Middle frontal gyrus (tissue), 1 donor: ENCODE measurements at regions not wholly inside any gene's neighbourhood (a gene's known extent, or its start where the extent isn't known, plus 50 kb on each side); places are given as distances from the start of the nearest gene placed in this dataset.

Source experiments
- DNase-seq: peaks from one replicate; pipeline ENCODE4 v3.0.0-alpha.2; 2015; ENCODE audit warnings: low spot score; ENCODE audit errors: extremely low spot score

DNA sequence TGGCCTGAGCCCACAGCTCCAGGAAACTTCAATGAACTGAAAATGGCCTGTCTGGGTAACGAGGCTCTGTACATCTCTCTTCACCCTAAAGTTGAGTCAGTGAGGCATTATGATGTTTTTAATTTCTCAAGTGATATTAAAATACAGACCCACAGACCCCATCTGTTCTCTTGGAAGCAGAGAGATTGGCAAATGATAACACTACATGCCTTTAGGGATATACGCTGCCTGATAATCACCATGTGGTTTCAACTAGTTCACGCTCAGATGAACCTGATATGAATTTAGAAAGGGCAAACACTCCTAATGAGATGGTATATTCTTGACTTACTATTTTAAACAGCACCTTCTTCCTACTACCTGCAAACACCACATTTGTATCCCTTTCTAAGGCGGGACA lies 127.5 kb downstream of the RFC3 start:
- no peak for DNase-seq

DNA sequence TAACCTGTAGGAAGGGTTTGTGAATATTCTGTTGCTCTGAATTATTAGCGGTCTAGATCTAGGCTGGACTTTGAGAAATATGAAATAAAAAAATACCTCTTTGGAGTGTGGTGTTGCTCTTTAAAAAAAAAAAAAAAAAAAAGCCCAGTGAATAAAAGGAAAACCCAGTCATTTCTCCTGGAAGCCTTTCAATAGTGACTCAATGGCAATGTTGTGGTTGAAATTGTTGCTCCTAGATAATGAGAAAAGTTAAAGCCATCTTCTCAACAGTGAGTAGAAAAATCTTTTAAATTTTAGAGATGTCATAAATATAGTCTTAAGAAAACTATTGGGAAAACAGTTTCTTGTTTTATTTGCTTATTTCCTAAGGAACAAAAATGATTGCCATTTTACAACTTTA lies 135.3 kb downstream of the RFC3 start:
- no peak for DNase-seq

DNA sequence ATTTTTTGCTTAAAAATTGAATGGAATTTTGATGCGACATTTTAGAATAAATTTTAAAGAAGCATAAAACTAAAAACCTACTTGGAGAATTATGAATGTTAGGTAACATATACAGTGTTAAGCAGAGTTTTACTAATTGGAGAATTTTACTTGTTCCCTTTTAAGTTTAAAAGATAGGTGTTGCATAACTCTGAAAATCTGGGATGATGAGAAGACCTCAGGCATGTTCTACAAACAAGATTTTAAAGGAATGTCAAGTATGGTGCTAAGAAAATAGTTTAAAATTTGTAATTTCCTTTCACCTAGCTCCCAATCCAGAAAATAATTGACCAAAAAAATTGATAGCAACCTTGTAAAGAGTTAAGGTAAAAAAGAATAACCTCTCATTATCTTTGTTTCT lies 135.8 kb downstream of the RFC3 start:
- no peak for DNase-seq

DNA sequence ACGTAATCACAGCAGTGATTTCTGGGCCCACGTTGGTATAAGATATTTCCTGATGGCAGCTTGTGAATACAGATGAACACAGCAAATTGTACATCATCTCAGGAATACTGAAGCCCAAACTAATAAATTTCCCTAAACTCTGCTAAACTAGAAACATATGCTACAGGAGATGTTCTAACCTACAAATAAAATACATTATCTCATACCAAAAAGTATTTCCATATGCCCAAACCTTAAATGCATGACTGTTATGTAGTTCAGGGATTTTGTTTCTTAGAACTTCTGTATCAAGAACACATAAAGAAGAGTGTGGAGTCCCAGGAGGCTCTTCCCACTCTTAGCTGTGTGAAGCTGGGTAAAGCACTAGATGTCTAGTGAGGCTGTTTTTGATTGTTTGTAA lies 138.4 kb downstream of the RFC3 start:
- DNase-seq, result no peak

DNA sequence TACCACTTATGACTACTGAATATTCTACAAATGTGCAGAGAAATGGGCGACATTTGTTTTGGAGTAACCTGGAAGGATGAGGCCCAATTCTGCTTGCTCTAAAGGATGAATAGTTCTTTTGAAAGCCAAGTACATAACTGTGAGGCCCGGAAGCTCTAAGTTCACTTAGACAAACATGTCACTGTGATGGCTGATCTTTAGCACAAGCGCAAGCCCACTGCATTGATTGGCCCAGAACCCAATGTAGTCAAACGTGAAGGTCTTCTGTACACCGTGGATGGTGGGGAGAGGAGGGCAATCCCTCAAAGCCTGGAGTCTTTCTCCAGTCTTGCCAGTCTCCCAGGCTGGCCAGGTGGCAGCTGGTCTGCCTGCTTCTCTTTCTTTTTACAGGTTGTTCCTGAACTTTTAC lies 139.6 kb downstream of the RFC3 start:
- DNase-seq, result no peak

DNA sequence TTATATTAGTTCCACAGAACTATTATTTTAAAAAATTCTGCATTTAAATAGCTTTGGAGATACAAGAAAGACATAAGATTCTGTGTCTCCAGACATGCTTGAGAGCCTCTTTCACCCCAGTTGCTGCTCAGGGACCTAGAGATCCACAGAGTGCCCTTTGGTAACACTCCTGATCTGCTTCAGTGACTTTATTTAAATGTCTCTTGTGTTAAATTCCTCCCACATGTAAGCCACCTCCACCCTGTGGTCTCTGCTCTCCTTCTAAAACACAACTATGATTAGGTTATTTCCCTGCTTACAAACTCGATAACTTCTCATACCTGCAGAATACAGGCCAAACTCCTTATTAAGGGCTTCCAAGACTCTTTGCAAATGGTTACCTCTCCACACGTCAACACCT lies 141.0 kb downstream of the RFC3 start:
- no peak for DNase-seq

DNA sequence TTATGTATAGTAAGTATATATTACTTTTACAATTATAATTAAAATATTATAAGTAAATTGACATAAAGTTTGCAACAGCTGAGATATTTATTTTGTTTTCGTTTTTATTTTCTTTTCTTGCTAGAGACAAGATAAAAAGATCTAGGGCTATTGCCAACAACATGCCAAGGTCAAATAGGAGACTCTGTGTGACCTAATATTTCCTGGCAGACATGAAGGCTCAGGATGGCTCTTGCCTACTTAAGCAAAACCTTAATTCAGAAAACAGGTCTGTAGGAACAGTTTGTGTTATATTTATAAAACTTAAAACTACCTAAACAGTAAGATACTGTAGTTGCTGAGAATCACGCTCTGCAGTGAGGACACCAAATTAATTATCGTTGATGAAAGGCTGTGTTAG lies 145.2 kb downstream of the RFC3 start:
- no peak for DNase-seq

DNA sequence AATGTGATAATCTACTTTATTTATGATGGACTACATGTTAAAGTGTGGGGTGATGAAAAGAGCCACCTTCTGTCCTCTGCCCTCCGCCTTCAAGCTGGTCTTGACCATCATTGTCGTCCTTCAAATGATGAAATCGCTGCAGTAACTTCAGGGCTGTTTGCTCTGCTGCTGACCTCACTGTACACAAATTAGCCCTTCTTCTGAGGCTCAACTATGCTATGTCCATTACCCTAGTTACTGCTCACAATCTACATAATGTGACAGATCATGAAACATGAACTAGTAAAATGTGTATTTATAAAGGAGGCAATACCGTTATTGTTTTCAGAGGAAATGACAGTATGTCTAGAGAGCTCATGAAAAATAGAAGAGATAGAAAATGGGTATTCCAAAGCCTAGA lies 145.9 kb downstream of the RFC3 start:
- no peak for DNase-seq

DNA sequence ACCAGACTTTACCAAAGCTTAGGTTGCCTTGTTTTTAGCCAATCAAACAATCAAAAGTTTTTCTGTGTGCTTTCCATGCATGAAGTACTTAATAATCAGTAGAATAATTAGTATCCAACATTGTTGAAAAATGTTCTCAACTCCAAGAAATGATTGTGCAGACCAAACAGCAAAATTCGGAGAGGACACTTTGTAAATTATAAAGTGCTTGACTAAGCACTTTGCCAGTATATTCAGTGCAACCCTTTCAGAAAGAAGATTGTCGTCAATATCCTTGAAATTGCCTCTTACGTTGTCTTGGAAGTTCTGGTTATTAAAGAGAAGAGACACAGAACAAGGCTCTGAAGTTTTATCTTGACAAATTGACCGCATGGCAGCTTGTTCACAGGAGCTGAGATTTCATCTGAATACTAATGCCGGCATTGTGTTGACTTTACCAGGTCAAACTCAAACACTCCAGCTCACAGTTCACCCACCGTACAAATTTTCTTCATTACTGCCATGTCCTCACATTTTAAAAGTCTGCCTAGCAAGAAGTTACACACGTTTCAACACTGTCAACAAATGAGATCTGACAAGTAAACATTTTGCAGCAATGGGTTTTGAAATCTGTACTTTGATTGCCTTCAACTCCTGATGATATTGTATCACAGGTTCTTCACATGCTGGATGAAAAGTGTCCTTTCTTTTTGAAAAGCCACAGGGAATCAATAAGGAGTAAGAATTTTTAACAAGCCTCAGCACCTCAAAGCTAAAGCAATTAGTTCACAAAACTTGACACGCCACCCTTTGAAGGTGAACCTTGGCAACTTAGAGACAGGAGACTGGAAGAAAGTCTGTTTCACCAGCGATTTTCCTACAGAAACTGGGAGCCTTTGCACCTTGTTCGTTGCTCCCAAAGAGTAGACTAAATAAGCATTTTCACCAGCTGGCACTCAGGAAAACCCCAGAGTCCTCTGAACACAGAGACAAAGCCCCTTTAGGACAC lies 150.9 kb downstream of the RFC3 start:
- DNase-seq, result no peak

DNA sequence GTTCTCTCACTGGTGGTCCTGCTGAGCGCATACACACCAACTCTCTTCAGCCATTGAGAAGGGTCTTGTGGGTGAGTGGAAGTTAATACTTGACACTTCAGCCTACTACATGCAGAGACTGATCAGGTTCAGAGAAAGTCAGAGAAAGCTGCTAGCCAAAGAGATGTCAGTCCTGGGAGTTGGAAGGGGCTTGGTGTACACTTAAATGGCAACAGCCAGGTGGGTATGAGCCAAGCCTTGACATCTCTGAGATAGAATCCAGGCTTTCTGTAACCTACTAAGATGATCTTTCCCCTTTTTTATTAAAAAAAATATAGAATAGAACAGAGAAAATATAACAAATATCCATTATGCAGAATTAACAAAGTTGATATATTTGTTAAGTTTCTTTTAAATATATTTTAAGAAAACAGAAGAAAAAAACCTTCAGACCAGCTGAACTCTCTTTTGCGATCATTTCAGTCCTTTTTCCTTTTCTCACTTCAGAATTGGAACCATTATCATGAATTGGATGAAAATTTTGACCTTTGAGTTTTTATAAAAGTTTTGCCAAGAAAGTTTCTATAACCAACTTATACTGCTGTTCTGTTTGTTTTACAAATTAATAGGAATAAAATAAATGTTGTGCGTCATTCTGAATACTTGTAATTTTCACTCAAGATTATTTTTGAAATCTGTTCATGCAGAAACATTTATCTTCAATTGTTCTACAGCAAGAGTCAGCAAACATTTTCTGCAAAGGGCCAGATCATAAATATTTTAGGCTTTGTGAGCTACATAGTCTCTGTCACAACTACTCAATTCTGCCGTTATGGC lies 153.0 kb downstream of the RFC3 start:
- no peak for DNase-seq

DNA sequence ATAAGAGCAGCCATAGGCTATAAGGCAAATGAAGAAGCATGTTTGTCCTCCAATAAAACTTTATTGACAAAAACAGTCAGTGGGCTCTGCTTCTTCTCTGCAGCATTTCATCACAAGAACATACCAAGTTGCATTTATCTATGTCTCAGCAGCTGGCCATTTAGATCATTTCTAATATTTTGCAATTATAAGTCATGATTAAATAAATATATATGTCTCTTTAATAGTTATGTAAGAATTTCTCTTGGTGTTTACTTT lies 153.5 kb downstream of the RFC3 start:
- DNase-seq, result no peak

DNA sequence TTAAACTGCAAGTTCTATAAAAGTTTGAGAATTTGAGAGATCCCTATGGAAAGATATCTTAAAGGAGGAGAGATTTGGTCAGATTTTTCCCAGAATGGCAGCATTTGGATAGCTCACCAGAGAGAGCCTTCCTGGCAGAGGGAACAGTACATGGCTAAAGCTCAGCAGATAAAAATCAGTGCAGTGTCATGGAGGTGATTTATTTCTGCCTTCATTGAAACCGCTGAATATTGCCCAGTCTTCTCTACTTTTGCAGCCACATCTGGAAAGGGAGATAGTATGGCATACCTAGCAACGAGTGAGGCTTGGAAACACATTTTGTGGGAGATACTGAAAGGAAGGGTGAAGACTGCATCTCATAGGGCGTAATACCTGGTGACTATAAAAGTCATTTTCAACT lies 155.2 kb downstream of the RFC3 start:
- no peak for DNase-seq

DNA sequence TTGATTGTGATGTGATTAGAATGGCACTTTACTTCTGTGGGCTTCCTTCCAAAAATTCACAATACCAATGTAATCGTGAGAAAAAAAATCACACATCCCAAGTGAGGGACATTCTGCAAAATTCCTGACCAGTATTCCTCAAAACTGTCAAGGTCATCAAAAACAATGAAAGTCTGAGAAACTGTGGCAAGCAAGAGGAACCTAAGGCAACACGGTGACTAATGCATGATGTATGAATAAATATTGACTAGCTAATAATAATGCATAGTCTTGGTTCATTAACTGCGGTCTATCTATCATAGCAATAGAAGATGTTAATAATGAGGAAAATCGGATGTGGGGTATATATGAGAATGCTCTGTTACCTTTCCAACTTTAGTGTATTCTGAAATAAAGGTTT lies 159.0 kb downstream of the RFC3 start:
- DNase-seq, result no peak

DNA sequence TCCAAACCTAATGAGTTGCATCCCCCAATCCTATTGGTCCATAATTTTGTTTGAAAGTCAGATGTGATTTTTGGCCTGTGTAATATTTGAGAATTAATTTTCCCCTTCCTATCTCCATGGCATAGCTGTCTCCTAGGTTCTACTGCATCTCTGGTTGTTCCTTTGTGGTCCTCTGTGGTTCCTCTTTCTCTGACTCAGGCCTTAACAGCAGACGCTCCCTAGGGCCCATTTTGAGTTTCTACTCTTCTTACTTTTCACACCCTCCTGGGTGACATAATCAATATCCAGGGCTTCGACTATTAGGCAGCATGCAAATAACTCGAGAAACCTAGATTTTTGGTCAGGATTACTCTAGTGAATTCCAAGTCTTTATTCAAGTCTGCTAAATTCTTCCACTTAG lies 160.7 kb downstream of the RFC3 start:
- DNase-seq, result no peak

DNA sequence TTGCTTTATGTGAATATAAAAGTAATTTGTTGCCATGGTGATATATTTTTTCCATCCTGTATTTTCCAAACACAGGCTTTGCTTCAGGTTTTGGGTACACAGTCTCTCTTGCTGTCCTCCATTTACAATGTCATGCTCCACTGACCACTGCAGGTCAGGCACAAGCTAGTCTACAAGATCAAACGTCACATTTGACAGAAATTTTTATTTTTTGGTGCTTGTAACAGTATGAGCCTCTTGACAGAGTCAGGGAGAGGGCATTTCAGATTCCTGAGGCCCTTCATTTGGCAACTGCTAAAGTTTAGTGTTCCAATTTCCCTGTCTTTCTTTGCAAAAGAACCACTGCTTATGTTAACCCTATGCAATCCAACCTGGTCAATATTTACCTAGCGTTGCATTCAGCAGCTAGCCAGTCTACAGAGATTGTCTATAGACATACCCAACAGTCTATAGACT lies 175.0 kb downstream of the RFC3 start:
- DNase-seq, result no peak

DNA sequence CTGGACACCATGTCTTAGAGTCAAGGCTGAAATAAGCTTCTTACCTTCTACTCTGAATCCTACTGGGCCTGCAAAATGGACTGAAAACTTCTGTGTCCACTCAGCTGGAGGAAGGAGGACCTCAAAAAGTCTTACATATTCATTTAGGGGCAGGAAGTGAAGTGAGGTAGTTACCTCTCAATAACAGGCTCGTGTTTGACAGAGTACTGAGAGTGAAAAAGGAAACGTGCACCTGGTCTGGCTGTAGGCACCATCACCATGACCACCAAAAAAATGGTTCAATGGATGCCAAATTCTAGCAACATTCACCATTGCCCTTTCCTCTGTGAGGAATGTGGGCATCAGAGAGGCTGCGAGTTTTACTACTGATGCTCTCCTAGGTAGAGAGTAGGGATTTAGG lies 176.2 kb downstream of the RFC3 start:
- no peak for DNase-seq

DNA sequence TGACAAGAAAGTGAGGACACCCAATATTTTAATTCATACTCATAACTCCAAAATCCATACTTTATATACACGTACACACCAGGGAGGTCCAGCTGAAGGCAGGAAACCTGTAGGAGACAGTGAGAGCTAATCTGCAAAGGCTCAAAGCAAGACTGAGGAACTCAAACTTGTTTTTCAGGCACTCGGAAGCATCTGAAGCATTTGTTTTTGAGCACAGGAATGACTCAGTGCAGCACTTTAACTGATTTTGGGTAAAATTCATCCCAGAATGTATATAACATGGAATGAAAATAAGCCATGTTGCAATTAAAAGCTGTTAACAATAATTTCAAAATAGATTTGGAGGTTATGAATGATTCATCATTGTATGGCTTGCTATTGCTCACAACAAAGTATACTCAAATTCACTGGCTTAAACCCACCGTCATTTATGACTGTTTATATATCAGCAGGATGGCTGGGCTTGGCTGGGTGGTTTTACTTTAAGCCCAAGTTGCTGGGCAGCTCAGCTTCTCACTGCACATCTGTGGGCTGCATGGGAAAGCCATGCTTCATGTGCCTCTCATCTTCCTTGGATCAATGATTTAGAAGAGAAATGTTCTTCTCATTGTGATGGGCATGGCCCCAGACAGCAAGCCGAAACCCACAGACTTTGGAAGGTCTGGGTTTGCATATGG lies 177.0 kb downstream of the RFC3 start:
- DNase-seq, result no peak

DNA sequence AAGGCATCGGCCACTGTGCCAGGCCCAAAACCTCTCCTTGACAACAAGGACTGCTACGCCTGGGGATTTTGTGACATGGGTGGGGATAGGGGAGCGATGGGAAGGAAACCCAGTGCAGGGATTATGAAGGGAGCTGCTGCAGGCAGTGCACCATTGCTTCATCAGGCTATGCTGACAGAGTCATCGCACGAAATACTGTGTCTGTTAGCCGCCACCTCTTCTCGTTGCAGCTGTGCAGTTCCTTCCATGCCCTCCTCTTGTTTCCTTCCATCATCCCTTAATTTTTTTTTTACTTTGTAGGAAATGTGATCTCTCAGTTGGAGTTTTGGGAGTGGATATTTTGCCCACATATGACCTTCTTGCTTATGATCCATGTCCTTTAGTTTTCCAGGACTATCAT lies 178.7 kb downstream of the RFC3 start:
- no peak for DNase-seq

DNA sequence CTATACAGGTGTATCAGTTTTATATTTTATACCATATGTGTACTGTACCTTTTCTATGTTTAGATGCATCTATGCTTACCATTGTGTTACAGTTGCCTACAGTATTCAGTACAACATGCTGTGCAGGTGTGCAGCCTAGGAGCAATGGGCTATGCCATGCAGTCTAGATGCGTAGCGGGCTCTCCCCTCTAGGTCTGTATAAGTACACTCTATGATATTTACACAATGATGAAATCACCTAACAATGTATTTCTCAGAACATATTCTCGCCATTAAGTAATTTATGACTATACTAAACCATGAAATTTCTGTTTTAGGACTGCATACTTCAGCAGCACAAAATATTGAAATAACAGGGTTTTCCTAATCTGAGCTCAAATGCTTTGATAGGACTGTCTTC lies 179.6 kb downstream of the RFC3 start:
- no peak for DNase-seq

DNA sequence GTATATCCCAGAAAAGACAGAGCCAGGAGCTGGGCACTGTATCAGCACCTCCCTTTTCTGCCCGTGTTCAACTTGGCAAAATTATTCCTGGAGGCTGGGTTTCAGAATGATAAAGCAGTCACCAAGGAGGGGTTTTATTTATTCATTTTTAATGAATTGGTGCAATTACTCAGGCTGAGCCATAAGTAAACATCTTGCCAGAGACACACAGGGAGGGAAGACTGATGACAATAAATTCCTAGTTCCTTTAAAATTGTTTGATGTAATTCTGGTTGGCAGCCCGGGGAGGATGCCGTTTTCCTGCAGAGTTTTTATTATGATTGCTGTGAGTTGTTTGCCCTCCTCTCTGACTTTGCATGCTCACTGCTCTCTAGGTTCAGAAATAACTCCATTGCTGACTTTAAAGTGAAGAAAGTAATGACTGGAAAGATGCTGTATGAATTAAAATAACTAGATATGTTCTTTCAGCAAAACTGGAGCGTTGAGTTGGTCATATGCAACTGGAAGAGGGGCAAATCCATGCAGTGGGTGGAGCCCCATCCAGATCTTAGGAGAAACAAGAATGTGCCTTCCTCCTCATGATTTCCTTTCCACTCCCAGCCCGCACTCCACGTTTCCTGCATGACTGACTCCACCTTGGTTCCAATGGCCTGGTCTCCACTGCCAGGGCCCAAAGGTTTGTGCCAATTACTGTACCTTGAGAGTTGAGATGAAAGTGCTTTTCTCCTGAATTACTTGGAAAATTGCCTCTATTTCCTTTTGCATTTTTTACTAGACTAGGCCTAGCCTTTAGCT lies 182.1 kb downstream of the RFC3 start:
- DNase-seq, result no peak

DNA sequence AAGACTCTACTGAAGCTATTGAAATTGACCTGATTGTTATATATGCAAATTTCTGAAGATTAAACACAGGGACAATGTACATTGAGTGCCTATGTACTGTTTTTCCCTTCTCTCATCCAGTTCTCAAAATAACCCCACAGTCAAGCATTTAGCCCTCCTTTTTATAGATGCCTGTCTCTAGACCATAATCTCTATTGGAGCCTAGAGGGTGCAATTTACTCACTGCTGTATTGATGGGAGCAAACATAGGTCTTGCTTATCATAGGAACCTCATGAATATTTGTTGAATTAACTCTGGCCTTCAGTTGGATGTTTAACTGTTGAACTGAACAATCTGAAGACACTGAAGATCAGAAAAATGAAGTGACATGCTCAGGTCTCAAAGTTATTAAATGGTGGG lies 183.0 kb downstream of the RFC3 start:
- DNase-seq, result no peak
